H9 (cell line): ENCODE measurements at regions not wholly inside any gene's neighbourhood (a gene's known extent, or its start where the extent isn't known, plus 50 kb on each side); places are given as distances from the start of the nearest gene placed in this dataset.

Source experiments
- DNase-seq: peaks from one replicate; pipeline ENCODE4 v3.0.0-alpha.2; 2017
- H2AFZ ChIP-seq: one replicate; pipeline ENCODE4 v1.6.1; 2013; ENCODE audit warnings: mild to moderate bottlenecking, low read length, control low read depth, moderate library complexity
- H2AK5ac ChIP-seq: 2 replicates; pipeline ENCODE4 v1.6.1; 2013; ENCODE audit warnings: low read length, control low read depth, mixed read lengths; ENCODE audit not compliant: insufficient read length
- H2BK120ac ChIP-seq: one replicate; pipeline ENCODE4 v1.6.1; 2013; ENCODE audit warnings: low read depth, mild to moderate bottlenecking, low read length, control low read depth, inconsistent platforms; ENCODE audit not compliant: poor library complexity, severe bottlenecking
- H2BK12ac ChIP-seq: 2 replicates; pipeline ENCODE4 v1.6.1; 2013; ENCODE audit warnings: low read length, control low read depth, mixed read lengths, low read depth; ENCODE audit not compliant: insufficient read length
- H2BK15ac ChIP-seq: 2 replicates; pipeline ENCODE4 v1.6.1; 2013; ENCODE audit warnings: low read depth, low read length, control low read depth
- H2BK20ac ChIP-seq: one replicate; pipeline ENCODE4 v1.6.1; 2013; ENCODE audit warnings: low read depth, mild to moderate bottlenecking, low read length, control low read depth, inconsistent platforms; ENCODE audit not compliant: poor library complexity, severe bottlenecking
- H2BK5ac ChIP-seq: 2 replicates; pipeline ENCODE4 v1.6.1; 2013; ENCODE audit warnings: low read length, control low read depth, mixed read lengths; ENCODE audit not compliant: insufficient read length
- H3K14ac ChIP-seq: 2 replicates; pipeline ENCODE4 v1.6.1; 2013; ENCODE audit warnings: low read length, control low read depth; ENCODE audit not compliant: insufficient read depth
- H3K18ac ChIP-seq: 2 replicates; pipeline ENCODE4 v1.6.1; 2013; ENCODE audit warnings: low read depth, mild to moderate bottlenecking, mixed read lengths, low read length, control low read depth; ENCODE audit not compliant: insufficient read length
- H3K23ac ChIP-seq: 2 replicates; pipeline ENCODE4 v1.6.1; 2013; ENCODE audit warnings: low read length, control low read depth, mixed read lengths, low read depth; ENCODE audit not compliant: insufficient read length
- H3K23me2 ChIP-seq: 2 replicates; pipeline ENCODE4 v1.6.1; 2013; ENCODE audit warnings: low read depth, mild to moderate bottlenecking, mixed read lengths, low read length, control low read depth; ENCODE audit not compliant: insufficient read length, poor library complexity, severe bottlenecking
- H3K27ac ChIP-seq: 2 replicates; pipeline ENCODE4 v1.5.1; 2013; ENCODE audit warnings: low read length, control low read depth, mixed read lengths, low read depth; ENCODE audit not compliant: insufficient read length
- H3K27me3 ChIP-seq: 2 replicates; pipeline ENCODE4 v1.6.1; 2013; ENCODE audit warnings: low read length, control low read depth, inconsistent platforms; ENCODE audit not compliant: insufficient read depth
- H3K4ac ChIP-seq: 2 replicates; pipeline ENCODE4 v1.6.1; 2013; ENCODE audit warnings: low read depth, mild to moderate bottlenecking, control low read depth, inconsistent platforms, low read length, moderate library complexity
- H3K4me1 ChIP-seq: 2 replicates; pipeline ENCODE4 v1.6.1; 2013; ENCODE audit warnings: low read length, control low read depth, inconsistent platforms; ENCODE audit not compliant: insufficient read depth
- H3K4me2 ChIP-seq: 2 replicates; pipeline ENCODE4 v1.6.1; 2013; ENCODE audit warnings: low read length, control low read depth, mixed read lengths; ENCODE audit not compliant: insufficient read length, insufficient read depth
- H3K56ac ChIP-seq: 2 replicates; pipeline ENCODE4 v1.6.1; 2013; ENCODE audit warnings: low read depth, mild to moderate bottlenecking, mixed read lengths, low read length, control low read depth; ENCODE audit not compliant: insufficient read length
- H3K79me1 ChIP-seq: 2 replicates; pipeline ENCODE4 v1.6.1; 2013; ENCODE audit warnings: low read depth, mild to moderate bottlenecking, moderate library complexity, low read length, control low read depth, inconsistent platforms; ENCODE audit not compliant: insufficient read depth, poor library complexity, severe bottlenecking
- H3K79me2 ChIP-seq: 2 replicates; pipeline ENCODE4 v1.6.1; 2013; ENCODE audit warnings: low read length, control low read depth, inconsistent platforms; ENCODE audit not compliant: insufficient read depth
- H3K9ac ChIP-seq: 2 replicates; pipeline ENCODE4 v1.6.1; 2013; ENCODE audit warnings: low read length, control low read depth, mixed read lengths; ENCODE audit not compliant: insufficient read length; ENCODE audit errors: extremely low read depth
- H3K9me3 ChIP-seq: one replicate; pipeline ENCODE4 v1.6.1; 2013; ENCODE audit warnings: low read depth, low read length, inconsistent platforms; ENCODE audit not compliant: control insufficient read depth
- H3T11ph ChIP-seq: one replicate; pipeline ENCODE4 v1.6.1; 2013; ENCODE audit warnings: mild to moderate bottlenecking, low read length, control low read depth, inconsistent platforms
- H4K20me1 ChIP-seq: one replicate; pipeline ENCODE4 v1.6.1; 2013; ENCODE audit not compliant: control insufficient read depth, insufficient read length, insufficient read depth
- H4K5ac ChIP-seq: 2 replicates; pipeline ENCODE4 v1.6.1; 2013; ENCODE audit warnings: low read depth, mild to moderate bottlenecking, mixed read lengths, low read length, control low read depth; ENCODE audit not compliant: insufficient read length
- H4K8ac ChIP-seq: replicated peaks from 2 replicates; pipeline ENCODE4 v1.6.1; 2013; ENCODE audit warnings: low read length, control low read depth, mixed read lengths, low read depth; ENCODE audit not compliant: insufficient read length
- H4K91ac ChIP-seq: 2 replicates; pipeline ENCODE4 v1.6.1; 2013; ENCODE audit warnings: low read depth, mild to moderate bottlenecking, moderate library complexity, mixed read lengths, low read length, control low read depth; ENCODE audit not compliant: insufficient read length
- H3K27ac Mint-ChIP-seq, 3 experiments: 2 replicates in 2 of 3; 3 replicates in 1 of 3; pipeline ENCODE4 v1.8.0; 2020 to 2021; ENCODE audit warnings: mixed read lengths in 3 of 3, mild to moderate bottlenecking in 1 of 3, moderate library complexity in 1 of 3
- H3K27me3 Mint-ChIP-seq: 2 replicates; pipeline ENCODE4 v1.8.0; 2021; ENCODE audit warnings: low read depth, mild to moderate bottlenecking, moderate library complexity, mixed read lengths
- H3K36me3 Mint-ChIP-seq, 3 experiments: 2 replicates in 2 of 3; 3 replicates in 1 of 3; pipeline ENCODE4 v1.8.0; 2020 to 2021; ENCODE audit warnings: low read depth in 3 of 3, mixed read lengths in 3 of 3; ENCODE audit not compliant: insufficient read depth in 1 of 3
- H3K4me1 Mint-ChIP-seq, 2 experiments: 2 replicates each; pipeline ENCODE4 v1.8.0; 2020; ENCODE audit warnings: mixed read lengths in 2 of 2
- H3K4me3 Mint-ChIP-seq, 2 experiments: 2 replicates in 1 of 2; 3 replicates in 1 of 2; pipeline ENCODE4 v1.8.0; 2020 to 2021; ENCODE audit warnings: mild to moderate bottlenecking in 2 of 2, mixed read lengths in 2 of 2, moderate library complexity in 1 of 2
- H3K9me3 Mint-ChIP-seq, 2 experiments: 2 replicates in 1 of 2; 3 replicates in 1 of 2; pipeline ENCODE4 v1.8.0; 2020; ENCODE audit warnings: mild to moderate bottlenecking in 2 of 2, mixed read lengths in 2 of 2, moderate library complexity in 1 of 2
- CTCF ChIP-seq: fragments of 200-600 bp; sonication (generic); conservative IDR thresholded peaks from 3 replicates; pipeline ENCODE4 v1.8.0; 2021; ENCODE audit warnings: antibody characterized with exemption, mild to moderate bottlenecking
- WGBS: extraction: QIAGEN DNeasy Blood & Tissue Kit; methylation state at CpG from one replicate; pipeline ENCODE4 v1.1.7; 2013; ENCODE audit warnings: missing lambda C conversion rate, low lambda C conversion rate, mixed read lengths; ENCODE audit not compliant: insufficient read length; ENCODE audit errors: extremely low coverage; 5-methylcytosine and 5-hydroxymethylcytosine counted together

- H2AK5ac ChIP-seq, result no peak overlapping the region
- H2BK20ac ChIP-seq, result no peak overlapping the region
- no peaks in the 10 kb centered on the region for H3K4me1 Mint-ChIP-seq
- peaks cover 1% of the 10 kb centered on the region for H3K27me3 Mint-ChIP-seq
- H3K27ac ChIP-seq, result no peak overlapping the region
- H3K9ac ChIP-seq, result no peak overlapping the region
- H3K36me3 Mint-ChIP-seq, result no peaks in the 10 kb centered on the region
- H3K4ac ChIP-seq, result no peak overlapping the region
- no peak overlapping the region for H2BK12ac ChIP-seq
- no peaks in the 10 kb centered on the region for H3K23me2 ChIP-seq
- no peak overlapping the region for H3K14ac ChIP-seq
- no peak overlapping the region for H2AFZ ChIP-seq
- no peak overlapping the region for H3K4me3 Mint-ChIP-seq
- H3K18ac ChIP-seq, result no peak overlapping the region
- H2BK5ac ChIP-seq, result no peak overlapping the region
- TF ChIP-seq CTCF, result no peak
- WGBS, result no CpG with 5 or more reads among the region's 8 CpGs
- H2BK15ac ChIP-seq, result no peak overlapping the region
- H2BK120ac ChIP-seq, result no peak overlapping the region
- H3K56ac ChIP-seq, result no peak overlapping the region
- H3K27ac Mint-ChIP-seq, result no peak overlapping the region; a peak in 1 of 7 replicates
- no peaks in the 10 kb centered on the region for H3K9me3 ChIP-seq
- no peaks in the 10 kb centered on the region for H3K27me3 ChIP-seq
- no peaks in the 10 kb centered on the region for H4K20me1 ChIP-seq
- no peak overlapping the region for H4K8ac ChIP-seq
- H3K4me2 ChIP-seq, result no peak overlapping the region
- no peak for DNase-seq
- no peaks in the 10 kb centered on the region for H3K79me2 ChIP-seq
- H4K91ac ChIP-seq, result no peak overlapping the region
- H3T11ph ChIP-seq, result no peak overlapping the region
- no peaks in the 10 kb centered on the region for H3K79me1 ChIP-seq
- H3K4me1 ChIP-seq, result no peaks in the 10 kb centered on the region
- H4K5ac ChIP-seq, result no peak overlapping the region
- no peaks in the 10 kb centered on the region for H3K9me3 Mint-ChIP-seq
- H3K23ac ChIP-seq, result no peak overlapping the region
Observed at GRCh38 chr15:31447931-31448634, 121.4 kb downstream of the KLF13 start.
